ENCODE measurements at regions not wholly inside any gene's neighbourhood (a gene's known extent, or its start where the extent isn't known, plus 50 kb on each side); places are given as distances from the start of the nearest gene placed in this dataset.
A peak's percentile ranks its signal among the peaks of the same experiment; 100 is the strongest.
"Not testable (repeated sequence)": the region's sequence is repeated elsewhere in the genome, so short reads cannot be mapped to it uniquely, and the experiment has no call there.

DNA sequence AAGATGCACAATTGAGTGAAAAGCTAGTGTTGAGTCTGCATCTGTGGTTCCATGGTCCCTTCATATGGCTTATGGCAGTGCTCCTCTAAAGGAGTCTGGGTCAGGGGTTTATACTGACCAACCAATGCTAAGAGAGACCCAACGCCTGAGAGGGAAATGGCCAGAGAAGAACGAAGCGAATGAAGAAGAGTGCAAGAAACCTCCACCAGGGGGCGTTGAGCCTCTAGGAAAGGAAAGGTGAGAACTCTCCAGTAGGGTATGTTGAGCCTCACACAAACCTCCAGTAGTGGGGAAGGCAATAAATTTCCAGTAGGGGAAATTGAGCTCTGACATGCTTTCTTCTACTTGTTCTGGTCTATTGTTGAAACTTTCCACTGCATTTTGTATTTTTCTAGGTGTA is 470.6 kb downstream of the PRDM9 start:
- peak; percentile 86 for DNase-seq (ENCODE audit: low spot score)

DNA sequence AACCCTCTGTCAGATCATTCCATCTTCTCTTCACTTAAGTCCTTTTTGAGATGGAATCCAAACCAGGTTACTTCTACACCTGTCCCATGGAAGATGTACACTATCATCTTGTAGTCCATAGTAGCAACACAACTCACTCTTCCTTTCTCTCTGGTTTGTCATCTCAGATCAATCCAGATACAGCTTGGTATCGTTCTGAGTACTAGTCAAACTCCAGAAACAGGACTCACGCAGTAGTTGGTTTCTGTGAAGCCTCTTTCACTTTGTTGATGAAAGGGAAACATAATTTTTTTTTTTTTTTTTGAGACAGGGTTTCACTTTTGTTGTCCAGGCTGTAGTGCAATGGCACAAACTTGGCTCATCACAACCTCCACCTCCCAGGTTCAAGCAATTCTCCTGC is 484.0 kb downstream of the PRDM9 start:
- no peak for DNase-seq (ENCODE audit: low spot score)

- DNase-seq (ENCODE audit: low spot score), result peak; percentile 65
These were observed 487.4 kb downstream of the PRDM9 start for GRCh38 chr5:23994581-23995370.

DNA sequence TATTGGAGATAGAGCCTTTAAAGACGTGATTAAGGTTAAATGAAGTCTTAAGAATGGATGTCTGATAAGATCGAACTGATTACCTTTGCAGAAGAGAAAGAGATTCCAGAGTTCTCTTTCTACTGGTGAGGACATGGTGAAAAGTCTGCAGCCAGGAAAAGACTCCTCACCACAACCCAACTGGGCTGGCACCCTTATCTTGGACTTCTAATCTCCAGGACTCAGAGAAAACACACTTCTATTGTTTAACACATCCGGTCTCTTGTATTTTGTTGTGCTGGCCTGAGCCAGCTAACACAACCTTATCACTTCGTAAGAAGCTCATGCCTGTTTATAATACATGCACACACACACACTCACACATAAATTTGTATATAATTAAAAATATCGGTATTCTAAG is 489.1 kb downstream of the PRDM9 start:
- DNase-seq (ENCODE audit: low spot score), result peak; percentile 30

DNA sequence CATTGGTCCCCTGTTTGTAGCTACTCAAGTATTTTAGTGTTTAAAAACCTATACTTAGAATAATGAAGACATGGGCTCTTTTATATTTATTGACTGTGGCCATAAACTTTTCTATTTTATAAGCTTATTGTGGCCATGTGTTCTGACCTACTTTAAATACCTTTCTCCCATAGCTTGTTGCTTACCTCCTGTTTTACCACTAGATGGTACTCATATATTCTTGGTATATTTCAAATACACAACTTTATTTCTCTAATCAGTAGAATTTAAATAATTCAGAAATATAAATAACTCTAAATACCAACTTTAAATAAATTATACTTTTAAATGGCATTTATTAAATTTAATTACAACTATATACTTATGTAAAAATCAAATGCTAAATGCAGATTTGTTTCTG is 498.0 kb downstream of the PRDM9 start:
- DNase-seq (ENCODE audit: low spot score), result peak; percentile 12

- not testable (repeated sequence) for DNase-seq (ENCODE audit: low spot score)
These were observed 510.3 kb downstream of the PRDM9 start for GRCh38 chr5:24017710-24018109.

GRCh38 chr5:24026288-24026687 is 518.9 kb downstream of the PRDM9 start:
- DNase-seq (ENCODE audit: low spot score), result no peak

GRCh38 chr5:24042688-24043087 is 535.3 kb downstream of the PRDM9 start:
- DNase-seq (ENCODE audit: low spot score), result no peak

GRCh38 chr5:24045046-24045445 is 537.6 kb downstream of the PRDM9 start:
- no peak for DNase-seq (ENCODE audit: low spot score)

DNA sequence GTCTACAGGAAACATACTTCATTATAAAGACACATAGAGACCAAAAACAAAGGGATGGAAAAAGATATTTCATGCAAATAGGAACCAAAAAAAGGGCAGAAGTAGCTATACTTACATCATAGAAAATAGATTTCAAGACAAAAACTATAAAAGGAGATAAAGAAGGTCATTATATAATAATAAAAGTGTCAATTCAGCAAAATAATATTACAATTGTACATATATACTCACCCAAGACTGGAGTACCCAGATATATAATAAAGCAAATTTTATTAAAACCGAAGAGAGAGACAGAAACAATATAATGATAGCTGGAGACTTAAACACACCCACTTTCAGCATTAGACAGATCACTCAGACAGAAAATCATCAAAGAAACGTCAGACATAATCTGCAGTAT is 546.3 kb downstream of the PRDM9 start:
- no peak for DNase-seq (ENCODE audit: low spot score)

GRCh38 chr5:24059006-24059405 is 551.6 kb downstream of the PRDM9 start:
- no peak for DNase-seq (ENCODE audit: low spot score)

DNA sequence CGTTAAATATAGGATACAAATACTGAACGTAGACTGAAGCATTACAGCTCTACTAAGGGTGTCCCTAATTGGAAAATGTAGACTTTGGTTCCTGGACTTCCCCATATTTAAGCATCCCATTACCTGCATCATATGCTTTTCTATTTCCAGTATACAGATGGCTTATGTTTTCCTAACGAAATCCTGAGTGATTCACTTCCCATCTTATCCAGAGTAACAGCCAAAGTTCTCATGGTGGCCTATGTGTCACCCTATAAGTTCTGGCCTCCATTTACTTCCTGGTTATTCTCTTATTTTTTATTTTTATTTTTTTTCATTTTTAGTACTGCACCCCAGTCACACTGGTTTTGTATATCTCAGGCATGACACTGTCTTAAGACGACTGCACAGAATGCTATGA is 552.3 kb downstream of the PRDM9 start:
- no peak for DNase-seq (ENCODE audit: low spot score)

DNA sequence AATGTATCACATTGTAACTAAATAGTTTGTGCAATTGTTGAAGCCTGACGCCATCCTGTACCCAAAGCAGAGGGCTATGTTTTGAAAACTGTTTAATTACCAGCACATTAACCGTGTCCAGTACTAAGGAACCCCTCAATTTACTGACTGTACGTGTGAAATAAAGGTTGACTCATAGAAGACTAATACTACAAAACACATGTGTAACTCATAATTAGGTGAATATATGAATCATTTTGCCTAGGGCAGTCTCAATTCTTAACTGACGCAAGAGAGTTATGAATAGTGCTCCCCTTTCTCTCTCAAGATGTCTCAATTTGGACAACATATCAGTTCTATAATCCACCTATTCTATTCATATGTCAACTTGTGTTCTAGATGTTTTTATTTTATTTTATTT is 558.4 kb downstream of the PRDM9 start:
- no peak for DNase-seq (ENCODE audit: low spot score)

- DNase-seq (ENCODE audit: low spot score), result no peak
These were observed 559.8 kb downstream of the PRDM9 start for GRCh38 chr5:24067208-24067607.

- DNase-seq (ENCODE audit: low spot score), result no peak
These were observed 561.1 kb downstream of the PRDM9 start for GRCh38 chr5:24068524-24068923.

DNA sequence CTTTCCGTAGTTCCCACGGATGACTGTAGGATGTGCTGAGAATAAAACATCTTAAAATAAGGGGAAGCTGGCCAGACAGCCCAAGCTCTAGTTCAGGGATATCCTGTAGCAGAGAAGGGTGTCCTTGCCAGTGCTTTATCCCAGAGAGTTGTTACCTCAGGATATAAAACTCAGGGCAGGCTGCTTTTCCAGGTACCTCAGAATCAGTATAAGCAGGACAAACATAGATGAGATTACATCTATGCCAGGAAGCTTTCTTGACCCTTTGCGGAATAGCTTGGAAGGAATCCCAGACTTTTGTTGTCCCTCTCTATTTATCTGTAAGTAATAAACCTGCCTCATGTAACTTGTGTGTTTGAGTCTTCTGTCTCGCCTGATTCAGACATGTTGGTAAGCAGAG is 565.7 kb downstream of the PRDM9 start:
- no peak for DNase-seq (ENCODE audit: low spot score)

DNA sequence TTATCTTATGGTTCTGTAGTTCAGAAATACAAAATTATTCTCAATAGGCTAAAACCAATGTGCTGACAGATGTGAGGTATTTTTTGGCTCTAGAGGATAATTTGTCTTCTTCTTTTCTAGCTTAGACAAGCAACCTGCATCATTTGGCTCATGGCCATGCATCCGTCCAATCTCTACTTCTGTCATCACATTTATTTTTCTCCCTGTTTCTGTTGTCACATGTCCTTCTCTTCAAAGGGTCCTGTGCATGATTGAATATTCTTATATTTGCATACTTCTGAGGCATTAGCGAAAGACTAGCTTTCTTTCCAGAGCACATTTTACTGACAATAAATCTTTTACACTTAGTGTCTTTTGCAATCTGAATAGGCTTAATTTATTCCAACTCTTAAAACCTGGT is 564.7 kb downstream of the CDH10 start:
- DNase-seq (ENCODE audit: low spot score), result no peak

GRCh38 chr5:24094081-24094679 is 550.6 kb downstream of the CDH10 start:
- no peak for DNase-seq (ENCODE audit: low spot score)

GRCh38 chr5:24102010-24102409 is 542.8 kb downstream of the CDH10 start:
- DNase-seq (ENCODE audit: low spot score), result no peak

DNA sequence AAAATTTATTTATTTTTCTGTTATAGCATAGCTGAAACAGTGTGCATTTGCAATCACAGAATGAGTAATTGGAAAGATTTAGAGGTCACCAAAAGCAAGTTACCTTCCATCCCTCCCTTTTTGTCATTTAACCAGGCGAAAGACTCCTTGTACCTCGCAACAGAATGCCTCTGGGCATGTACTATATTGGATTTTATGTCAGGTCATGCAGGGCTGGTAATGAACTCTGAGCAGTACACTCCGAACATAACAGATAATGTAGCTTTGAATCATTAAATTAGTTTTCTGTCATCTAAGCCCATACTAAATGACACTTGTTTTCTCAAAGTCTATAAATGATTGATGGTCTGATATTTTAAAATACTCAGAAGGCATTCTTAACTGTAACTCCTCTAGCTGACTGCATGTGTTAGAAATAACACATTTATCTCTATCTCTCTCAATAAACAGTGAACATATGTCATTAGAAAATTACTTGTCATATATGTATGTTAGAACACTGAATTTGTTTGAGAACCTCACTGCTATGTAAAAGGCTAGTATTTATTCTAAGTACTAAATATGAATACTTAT is 541.2 kb downstream of the CDH10 start:
- DNase-seq (ENCODE audit: low spot score), result no peak

- DNase-seq (ENCODE audit: low spot score), result peak; percentile 49
These were observed 534.7 kb downstream of the CDH10 start for GRCh38 chr5:24110004-24110615.

DNA sequence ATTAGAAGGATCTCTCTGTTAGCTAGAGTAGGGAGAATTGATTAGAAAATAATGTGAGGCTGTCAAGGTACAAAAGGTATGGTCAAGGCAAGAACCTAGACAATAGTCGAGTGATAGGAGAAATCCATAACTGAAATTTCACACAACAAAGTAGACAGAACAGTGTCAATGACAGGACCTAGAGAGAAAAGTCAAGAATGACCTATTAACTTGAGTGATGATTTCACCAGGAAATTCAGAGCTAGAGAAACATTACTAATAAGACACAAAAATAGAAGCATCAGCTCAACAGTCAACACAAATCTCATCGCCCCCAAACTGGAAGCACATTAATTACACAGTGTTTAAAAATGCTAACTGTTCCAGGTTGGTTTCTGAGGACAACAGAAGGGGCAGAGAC is 532.4 kb downstream of the CDH10 start:
- no peak for DNase-seq (ENCODE audit: low spot score)

DNA sequence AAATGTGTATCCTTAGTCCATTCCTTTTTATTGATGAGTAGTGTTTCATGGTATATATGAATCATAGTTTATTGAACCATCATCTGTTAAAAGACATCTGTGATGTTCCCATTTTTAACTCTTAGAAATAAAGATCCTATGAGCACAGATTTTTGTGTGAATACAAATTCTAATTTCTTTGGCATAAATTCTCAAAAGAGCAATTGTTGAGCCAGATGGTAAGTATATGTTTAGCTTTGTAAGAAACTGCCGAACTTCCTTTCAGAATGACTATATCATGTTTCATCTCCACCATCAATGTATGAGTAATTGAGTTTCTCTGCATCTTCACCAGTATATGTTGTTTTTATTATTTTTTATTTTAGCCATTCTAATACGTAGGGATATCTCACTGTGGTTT is 526.4 kb downstream of the CDH10 start:
- no peak for DNase-seq (ENCODE audit: low spot score)

Data from HT-29 (cell line).